GM23248 (cell line): ENCODE measurements at regions not wholly inside any gene's neighbourhood (a gene's known extent, or its start where the extent isn't known, plus 50 kb on each side); places are given as distances from the start of the nearest gene placed in this dataset.

Experiments used
- DNase-seq: peaks from one replicate; pipeline ENCODE4 v3.0.0-alpha.2; 2015
- H2AFZ ChIP-seq: fragments of 200-600 bp; sonication (generic); 2 replicates; pipeline ENCODE4 v1.6.1; 2016; ENCODE audit warnings: antibody characterized with exemption
- H3F3A ChIP-seq: fragments of 200-600 bp; sonication (generic); 2 replicates; pipeline ENCODE4 v1.6.1; 2016; ENCODE audit warnings: mild to moderate bottlenecking, antibody characterized with exemption, mixed run types; ENCODE audit not compliant: insufficient read depth
- H3K27ac ChIP-seq: fragments of 200-600 bp; sonication (generic); 2 replicates; pipeline ENCODE4 v1.5.1; 2016; ENCODE audit warnings: mild to moderate bottlenecking
- H3K27me3 ChIP-seq: fragments of 200-600 bp; sonication (generic); replicated peaks from 2 replicates; pipeline ENCODE4 v1.6.1; 2016; ENCODE audit warnings: mild to moderate bottlenecking; ENCODE audit not compliant: insufficient read depth
- H3K36me3 ChIP-seq: fragments of 200-600 bp; sonication (generic); 2 replicates; pipeline ENCODE4 v1.6.1; 2016; ENCODE audit warnings: low read depth, mild to moderate bottlenecking
- H3K4me1 ChIP-seq: fragments of 200-600 bp; sonication (generic); 2 replicates; pipeline ENCODE4 v1.6.1; 2016; ENCODE audit warnings: mild to moderate bottlenecking; ENCODE audit not compliant: insufficient read depth
- H3K4me2 ChIP-seq: fragments of 200-600 bp; sonication (generic); one replicate; pipeline ENCODE4 v1.6.1; 2016; ENCODE audit warnings: mild to moderate bottlenecking; ENCODE audit not compliant: unreplicated experiment
- H3K4me3 ChIP-seq: fragments of 200-600 bp; sonication (generic); 2 replicates; pipeline ENCODE4 v1.5.1; 2016; ENCODE audit warnings: mild to moderate bottlenecking
- H3K79me2 ChIP-seq: fragments of 200-600 bp; sonication (generic); 2 replicates; pipeline ENCODE4 v1.6.1; 2016; ENCODE audit warnings: mild to moderate bottlenecking; ENCODE audit not compliant: insufficient read depth
- H3K9ac ChIP-seq: fragments of 200-600 bp; sonication (generic); 2 replicates; pipeline ENCODE4 v1.6.1; 2016; ENCODE audit warnings: mild to moderate bottlenecking
- H3K9me2 ChIP-seq: fragments of 200-600 bp; sonication (generic); 2 replicates; pipeline ENCODE4 v1.6.1; 2016; ENCODE audit warnings: mixed run types, mild to moderate bottlenecking, moderate library complexity; ENCODE audit not compliant: insufficient read depth
- H3K9me3 ChIP-seq: fragments of 200-600 bp; sonication (generic); one replicate; pipeline ENCODE4 v1.6.1; 2017; ENCODE audit warnings: low read depth
- H4K20me1 ChIP-seq: fragments of 200-600 bp; sonication (generic); 2 replicates; pipeline ENCODE4 v1.6.0; 2016; ENCODE audit not compliant: insufficient read depth
- EZH2 ChIP-seq: fragments of 200-600 bp; sonication (generic); IDR thresholded peaks from 2 replicates; pipeline ENCODE4 v1.6.1; 2018; ENCODE audit warnings: antibody characterized with exemption, mild to moderate bottlenecking; ENCODE audit not compliant: insufficient read depth, poor library complexity, severe bottlenecking
- EZH2phosphoT487 ChIP-seq: fragments of 200-600 bp; sonication (generic); IDR thresholded peaks from 2 replicates; pipeline ENCODE4 v1.6.1; 2018; ENCODE audit warnings: antibody characterized with exemption, moderate library complexity, mild to moderate bottlenecking, low read depth; ENCODE audit not compliant: insufficient read depth
- WGBS, 2 experiments: methylation state at CpG; one replicate each; pipeline ENCODE4 v1.1.6; 2015 to 2017; ENCODE audit warnings: low lambda C conversion rate in 2 of 2, low coverage in 1 of 2; ENCODE audit errors: missing lambda C conversion rate in 2 of 2; 5-methylcytosine and 5-hydroxymethylcytosine counted together
- in situ Hi-C: fragments of 300-500 bp; cut with MboI; formaldehyde crosslinking; loops from 2 replicates; pipeline ENCODE4 v1.15.0; 2020

DNA sequence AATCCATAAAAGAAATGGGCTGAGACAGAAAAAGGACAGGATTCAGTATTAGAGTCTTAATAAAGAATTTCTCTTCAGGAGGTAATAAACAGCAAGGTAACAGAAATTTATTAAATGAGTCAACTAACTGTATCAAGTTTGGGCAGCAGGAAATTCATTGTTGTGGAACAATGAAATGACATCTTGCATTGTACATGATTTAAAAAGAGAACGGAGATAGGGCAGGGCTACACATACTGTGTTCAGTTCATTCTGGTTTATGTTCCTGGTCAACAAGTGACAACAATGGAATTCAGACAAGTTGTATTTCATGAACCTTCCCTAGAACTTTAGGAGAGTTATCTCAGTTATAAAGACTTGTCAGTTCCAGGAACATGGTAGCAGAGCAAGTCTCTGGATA lies 961.3 kb downstream of the SOCS6 start:
- in situ Hi-C loops: no loop called here
- no peak for TF ChIP-seq EZH2
- TF ChIP-seq EZH2phosphoT487: no peak
- no peak overlapping the region for H3K4me3 ChIP-seq

DNA sequence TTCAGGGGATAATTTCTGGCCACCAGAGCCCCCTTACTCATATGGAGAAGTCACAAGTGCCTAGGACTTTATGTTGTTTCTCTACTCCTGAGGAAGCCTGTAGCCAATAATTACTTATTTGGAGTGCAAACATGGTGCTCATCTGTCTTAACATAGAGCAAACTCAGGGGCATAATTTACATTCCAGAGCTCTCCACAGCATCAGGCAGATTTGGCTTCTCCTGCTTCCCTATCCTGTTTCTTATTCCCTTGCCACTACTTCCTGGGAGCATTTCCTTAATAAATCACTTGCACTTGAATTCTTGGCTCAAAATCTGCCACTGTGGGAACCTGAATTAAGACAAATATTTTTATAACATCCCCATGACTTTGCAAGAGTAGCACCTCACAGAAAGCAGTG lies 960.9 kb downstream of the SOCS6 start:
- H3K4me2 ChIP-seq: no peak overlapping the region
- no peak overlapping the region for H2AFZ ChIP-seq
- no peaks in the 10 kb centered on the region for H4K20me1 ChIP-seq
- H3K4me3 ChIP-seq: no peak overlapping the region
- no peak overlapping the region for H3K27ac ChIP-seq
- no peak for TF ChIP-seq EZH2
- TF ChIP-seq EZH2phosphoT487: no peak
- no peaks in the 10 kb centered on the region for H3K9me2 ChIP-seq
- H3K36me3 ChIP-seq: no peaks in the 10 kb centered on the region
- no peaks in the 10 kb centered on the region for H3F3A ChIP-seq
- H3K79me2 ChIP-seq: no peaks in the 10 kb centered on the region
- H3K9ac ChIP-seq: no peak overlapping the region
- in situ Hi-C loops: no loop called here
- H3K9me3 ChIP-seq: no peaks in the 10 kb centered on the region
- no peaks in the 10 kb centered on the region for H3K4me1 ChIP-seq
- H3K27me3 ChIP-seq: no peaks in the 10 kb centered on the region
- DNase-seq: no peak

More for the DNA sequence above, 961.3 kb downstream of the SOCS6 start:
- Histone ChIP-seq H2AFZ (no peak overlapping the region), H3K9me3 (no peaks in the 10 kb centered on the region), H3K9me2 (no peaks in the 10 kb centered on the region), H3K36me3 (no peaks in the 10 kb centered on the region), H3K4me2 (no peak overlapping the region), H3K27me3 (no peaks in the 10 kb centered on the region), H3K27ac (no peak overlapping the region), H3K4me1 (no peaks in the 10 kb centered on the region), H3F3A (no peaks in the 10 kb centered on the region), H4K20me1 (no peaks in the 10 kb centered on the region), H3K79me2 (no peaks in the 10 kb centered on the region), H3K9ac (no peak overlapping the region)
- WGBS, 2 experiments: 17 to 20% methylated on average over 1 of the region's 1 CpG
- DNase-seq: no peak

DNA sequence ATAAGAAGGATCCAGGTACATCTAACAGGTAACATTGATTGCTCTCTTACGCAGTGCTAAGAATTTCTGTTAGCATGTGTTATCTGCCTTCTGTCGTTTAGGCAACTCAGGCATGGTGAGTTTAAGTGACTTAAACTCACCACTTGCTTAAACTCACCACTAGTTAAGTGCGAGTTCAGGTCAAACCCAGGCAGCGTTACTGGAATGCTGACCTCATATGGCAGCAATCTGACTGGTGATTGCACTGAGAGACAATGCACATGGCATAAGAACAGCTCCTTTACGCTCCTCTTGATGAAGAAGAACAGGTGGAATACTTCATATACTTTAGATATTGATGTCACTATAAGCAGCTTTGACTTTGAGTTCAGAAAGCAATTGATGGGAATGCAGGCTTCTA lies 954.1 kb downstream of the SOCS6 start:
- 24% methylated on average over 5 of the region's 5 CpGs for WGBS, 2 experiments

DNA sequence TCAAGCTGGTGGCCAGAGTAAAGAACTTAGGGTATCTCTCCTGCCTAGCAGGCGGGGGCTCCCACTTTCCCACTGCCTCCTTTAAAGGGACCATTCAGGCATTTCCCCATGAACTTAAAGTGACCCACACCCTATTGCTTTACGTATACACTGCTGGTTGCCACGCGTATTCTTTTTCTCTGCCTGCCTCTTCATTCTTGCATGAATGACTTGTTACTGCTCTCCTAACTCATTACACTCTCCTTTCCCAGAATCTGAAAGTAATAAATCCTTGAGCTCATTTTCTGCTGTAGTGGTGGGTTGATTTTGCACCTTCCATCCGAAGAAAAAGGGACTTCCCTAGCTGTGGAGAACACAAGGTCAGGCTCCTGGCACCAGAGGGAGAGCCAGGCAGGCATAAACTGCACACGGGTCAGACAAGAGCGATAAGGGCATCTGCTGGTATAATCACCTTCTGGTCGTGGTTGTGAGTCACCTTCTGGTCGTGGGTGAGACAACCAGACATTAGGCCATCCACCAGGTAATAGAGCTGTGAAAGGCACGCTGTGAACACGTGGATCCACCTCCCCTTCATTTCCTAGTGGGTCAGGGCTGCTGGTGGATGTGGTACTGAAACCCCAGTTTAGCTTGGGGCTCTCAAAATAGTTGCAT lies 950.3 kb downstream of the SOCS6 start:
- no peaks in the 10 kb centered on the region for H3K27me3 ChIP-seq
- H2AFZ ChIP-seq: no peak overlapping the region
- no peaks in the 10 kb centered on the region for H3K9me3 ChIP-seq
- H3K27ac ChIP-seq: no peak overlapping the region
- H3K79me2 ChIP-seq: no peaks in the 10 kb centered on the region
- in situ Hi-C loops: no loop called here
- H3K9me2 ChIP-seq: 0 out of 2 replicates have a peak, but pooled peaks cover 3% of the 10 kb centered on the region
- no peaks in the 10 kb centered on the region for H3K4me1 ChIP-seq
- no peaks in the 10 kb centered on the region for H3F3A ChIP-seq
- no peak overlapping the region for H3K4me2 ChIP-seq
- H3K9ac ChIP-seq: no peak overlapping the region
- DNase-seq: no peak
- no peaks in the 10 kb centered on the region for H3K36me3 ChIP-seq
- TF ChIP-seq EZH2: no peak
- TF ChIP-seq EZH2phosphoT487: no peak
- WGBS, 2 experiments: 22 to 31% methylated on average over 10 to 11 of the region's 11 CpGs
- H4K20me1 ChIP-seq: no peaks in the 10 kb centered on the region
- no peak overlapping the region for H3K4me3 ChIP-seq

More for the DNA sequence above, 954.1 kb downstream of the SOCS6 start:
- Histone ChIP-seq H3K79me2 (no peaks in the 10 kb centered on the region), H3K27me3 (no peaks in the 10 kb centered on the region), H3K9me3 (no peaks in the 10 kb centered on the region), H2AFZ (no peak overlapping the region), H4K20me1 (no peaks in the 10 kb centered on the region), H3K4me3 (no peak overlapping the region), H3K4me1 (no peaks in the 10 kb centered on the region), H3K9me2 (0 out of 2 replicates have a peak, but pooled peaks cover 3% of the 10 kb centered on the region), H3K4me2 (no peak overlapping the region), H3K9ac (no peak overlapping the region), H3K27ac (no peak overlapping the region), H3F3A (no peaks in the 10 kb centered on the region), H3K36me3 (no peaks in the 10 kb centered on the region)
- no peak for DNase-seq
- in situ Hi-C loops: no loop called here
- TF ChIP-seq EZH2 (no peak), EZH2phosphoT487 (no peak)

DNA sequence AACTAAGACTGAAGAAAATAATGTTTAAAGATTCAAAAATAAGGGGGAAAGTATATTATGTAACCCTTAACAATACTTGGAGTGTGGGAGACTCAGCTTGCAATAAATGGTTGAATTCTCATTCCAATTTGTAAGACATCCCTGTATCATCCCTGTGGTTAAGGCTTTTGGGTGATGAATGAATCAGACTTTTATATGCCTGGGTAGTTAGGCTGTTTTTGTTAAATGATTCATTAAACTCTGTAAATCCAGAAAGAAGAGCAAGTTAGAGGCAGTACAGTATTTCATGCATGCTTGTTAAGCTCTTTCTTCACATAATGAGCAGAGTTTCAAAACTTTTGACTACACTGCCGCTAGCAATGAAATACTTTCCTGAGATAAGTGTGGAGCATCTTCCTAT lies 948.8 kb downstream of the SOCS6 start:
- Histone ChIP-seq H3K4me2 (no peak overlapping the region), H3K27ac (no peak overlapping the region), H2AFZ (no peak overlapping the region), H3K9me3 (no peaks in the 10 kb centered on the region), H4K20me1 (no peaks in the 10 kb centered on the region), H3K79me2 (no peaks in the 10 kb centered on the region), H3K9ac (no peak overlapping the region), H3K36me3 (no peaks in the 10 kb centered on the region), H3K4me3 (no peak overlapping the region), H3K4me1 (no peaks in the 10 kb centered on the region), H3F3A (no peaks in the 10 kb centered on the region), H3K27me3 (no peaks in the 10 kb centered on the region), H3K9me2 (0 out of 2 replicates have a peak, but pooled peaks cover 3% of the 10 kb centered on the region)
- 24 to 27% methylated on average over 1 of the region's 1 CpG for WGBS, 2 experiments
- TF ChIP-seq EZH2phosphoT487: no peak
- no peak for DNase-seq
- in situ Hi-C loops: no loop called here
